Activated naive CD4-positive, alpha-beta T cell treated with anti-CD3 and anti-CD28 coated beads, Interleukin-2, amount 50 U/mL, for 24 hours (primary cell): ENCODE measurements at regions not wholly inside any gene's neighbourhood (a gene's known extent, or its start where the extent isn't known, plus 50 kb on each side); places are given as distances from the start of the nearest gene placed in this dataset.

Experiments
- H3K27ac Mint-ChIP-seq: one replicate; pipeline ENCODE4 v1.8.0; 2021; ENCODE audit warnings: mild to moderate bottlenecking, mixed read lengths
- H3K27me3 Mint-ChIP-seq: one replicate; pipeline ENCODE4 v1.8.0; 2021; ENCODE audit warnings: mixed read lengths
- H3K36me3 Mint-ChIP-seq: one replicate; pipeline ENCODE4 v1.8.0; 2021; ENCODE audit warnings: mixed read lengths
- H3K4me1 Mint-ChIP-seq: one replicate; pipeline ENCODE4 v1.8.0; 2021; ENCODE audit warnings: mixed read lengths
- H3K4me3 Mint-ChIP-seq: one replicate; pipeline ENCODE4 v1.8.0; 2021; ENCODE audit warnings: mild to moderate bottlenecking, mixed read lengths
- H3K9me3 Mint-ChIP-seq: one replicate; pipeline ENCODE4 v1.8.0; 2021; ENCODE audit warnings: mixed read lengths

DNA sequence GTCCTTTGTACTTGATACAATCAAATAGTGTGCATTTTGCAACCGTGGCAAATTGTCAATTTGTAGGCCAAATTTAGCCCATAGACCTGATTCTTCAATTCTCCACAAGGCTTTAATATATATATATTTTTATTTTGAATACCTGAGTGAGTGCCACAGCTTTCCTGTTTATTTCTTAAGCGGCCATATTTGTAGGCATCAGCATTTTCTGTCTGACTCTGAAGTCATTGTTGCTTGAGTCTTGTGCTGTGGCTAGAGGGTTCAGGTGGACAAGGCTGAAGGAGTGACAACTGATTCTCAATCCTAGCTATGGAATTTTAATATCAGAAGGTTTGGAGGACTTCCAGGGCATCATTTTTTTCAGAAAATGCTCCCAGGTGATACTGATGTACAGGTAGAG is 75.6 kb upstream of the NAALADL2 start:
- Mint-ChIP-seq H3K4me1 (no peaks in the 10 kb centered on the region), H3K9me3 (no peaks in the 10 kb centered on the region), H3K4me3 (no peak overlapping the region), H3K27me3 (no peaks in the 10 kb centered on the region), H3K36me3 (no peaks in the 10 kb centered on the region), H3K27ac (no peak overlapping the region)

DNA sequence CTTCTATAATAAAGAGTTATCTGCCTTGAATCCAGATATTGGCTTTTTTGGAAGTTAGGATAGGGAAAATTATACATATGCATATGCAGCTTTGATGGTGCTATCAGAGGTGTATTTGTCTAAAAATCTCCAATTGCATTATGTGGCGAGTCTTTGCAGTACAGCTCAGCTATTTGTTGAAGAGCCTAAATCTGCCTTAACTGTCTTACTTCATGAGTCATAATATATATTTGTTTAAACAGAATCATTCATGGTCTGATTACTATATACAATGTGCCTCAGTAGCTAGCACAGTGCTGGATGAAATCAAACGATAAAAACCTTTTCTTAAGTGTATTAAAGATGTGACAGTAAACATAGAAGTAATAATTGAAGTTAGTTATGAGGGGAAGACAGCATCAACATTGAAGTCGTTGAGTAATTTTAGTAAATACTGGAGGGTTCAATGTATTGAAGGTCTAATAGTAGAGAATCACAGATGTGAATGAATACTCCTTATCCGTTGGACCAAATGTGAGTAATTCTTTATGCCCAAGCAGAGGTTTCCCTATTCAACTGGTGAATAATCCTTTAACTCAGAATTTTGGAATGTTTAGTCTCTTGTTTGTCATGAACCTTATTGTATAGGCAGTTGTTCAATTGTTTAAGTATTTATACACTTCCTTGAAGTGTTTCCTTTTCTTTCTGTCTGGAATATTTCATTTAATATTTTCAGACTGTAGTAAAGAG is 74.8 kb upstream of the NAALADL2 start:
- no peak overlapping the region for H3K27ac Mint-ChIP-seq
- no peaks in the 10 kb centered on the region for H3K27me3 Mint-ChIP-seq
- no peak overlapping the region for H3K4me3 Mint-ChIP-seq
- no peaks in the 10 kb centered on the region for H3K4me1 Mint-ChIP-seq
- no peaks in the 10 kb centered on the region for H3K9me3 Mint-ChIP-seq
- no peaks in the 10 kb centered on the region for H3K36me3 Mint-ChIP-seq

DNA sequence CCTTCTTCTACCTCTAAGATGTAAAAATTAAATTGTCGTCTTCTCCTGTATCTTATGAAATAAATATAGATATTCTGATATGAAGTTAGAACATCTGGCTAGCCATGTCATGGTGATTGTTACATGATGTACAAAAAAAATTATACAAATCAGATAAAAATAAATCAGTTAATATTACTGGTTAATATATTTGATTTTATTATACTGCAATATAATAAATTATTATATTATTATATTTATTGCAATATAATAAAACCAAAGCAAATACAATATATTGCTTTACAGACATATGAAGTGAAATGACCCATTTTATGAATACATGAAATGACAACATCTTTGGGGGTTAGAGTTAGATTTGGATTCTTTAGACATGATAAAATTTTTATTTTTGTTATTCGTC is 72.3 kb upstream of the NAALADL2 start:
- Mint-ChIP-seq H3K27me3 (no peaks in the 10 kb centered on the region), H3K4me1 (no peaks in the 10 kb centered on the region), H3K9me3 (no peaks in the 10 kb centered on the region), H3K4me3 (no peak overlapping the region), H3K27ac (no peak overlapping the region), H3K36me3 (no peaks in the 10 kb centered on the region)

GRCh38 chr3:174791161-174791560 is 68.0 kb upstream of the NAALADL2 start:
- Mint-ChIP-seq H3K4me3 (no peak overlapping the region), H3K9me3 (no peaks in the 10 kb centered on the region), H3K36me3 (no peaks in the 10 kb centered on the region), H3K4me1 (no peaks in the 10 kb centered on the region), H3K27ac (no peak overlapping the region), H3K27me3 (no peaks in the 10 kb centered on the region)

DNA sequence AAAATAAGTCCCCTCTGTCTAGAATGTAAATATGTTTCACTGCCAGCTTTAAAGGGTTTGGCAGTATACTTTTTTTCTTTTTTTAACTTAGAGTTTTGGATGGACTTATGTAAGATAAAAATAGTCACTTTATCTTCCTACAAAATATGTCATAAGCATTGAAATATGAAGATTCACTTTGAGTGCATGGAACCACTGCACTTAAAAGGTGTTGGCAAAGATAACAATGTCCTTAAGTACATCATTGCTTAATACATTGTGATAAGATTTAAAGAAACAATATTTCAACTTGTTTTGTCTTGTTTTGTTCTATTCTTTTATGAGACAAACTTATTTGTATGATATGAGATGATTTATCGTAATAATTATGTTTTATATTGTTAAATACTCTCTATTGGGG is 66.3 kb upstream of the NAALADL2 start:
- no peak overlapping the region for H3K4me3 Mint-ChIP-seq
- no peak overlapping the region for H3K27ac Mint-ChIP-seq
- no peaks in the 10 kb centered on the region for H3K4me1 Mint-ChIP-seq

More for the DNA sequence above, 66.3 kb upstream of the NAALADL2 start:
- H3K36me3 Mint-ChIP-seq = no peaks in the 10 kb centered on the region
- H3K9me3 Mint-ChIP-seq = peaks cover 6% of the 10 kb centered on the region
- H3K27me3 Mint-ChIP-seq = no peaks in the 10 kb centered on the region
